Thyroid gland (tissue), 4 donors: ENCODE measurements at regions not wholly inside any gene's neighbourhood (a gene's known extent, or its start where the extent isn't known, plus 50 kb on each side); places are given as distances from the start of the nearest gene placed in this dataset.

Source experiments
- POLR2A ChIP-seq, 2 donors: fragments of 450-650 bp; IDR thresholded peaks; one replicate each; pipeline ENCODE4 v1.6.1; 2017; ENCODE audit warnings: antibody characterized with exemption in 2 of 2, mild to moderate bottlenecking in 2 of 2, moderate library complexity in 1 of 2
- TF ChIP-seq, protein P1 (sequence below), 6 experiments: fragments of 200-600 bp in 3 of 6; fragments of 450-650 bp in 3 of 6; sonication (generic) in 3 of 6; IDR thresholded peaks; one replicate each; pipeline ENCODE4 v1.5.1; 2016 to 2019; ENCODE audit warnings: antibody characterized with exemption in 6 of 6, mild to moderate bottlenecking in 2 of 6, inconsistent platforms in 1 of 6, moderate library complexity in 1 of 6

DNA sequence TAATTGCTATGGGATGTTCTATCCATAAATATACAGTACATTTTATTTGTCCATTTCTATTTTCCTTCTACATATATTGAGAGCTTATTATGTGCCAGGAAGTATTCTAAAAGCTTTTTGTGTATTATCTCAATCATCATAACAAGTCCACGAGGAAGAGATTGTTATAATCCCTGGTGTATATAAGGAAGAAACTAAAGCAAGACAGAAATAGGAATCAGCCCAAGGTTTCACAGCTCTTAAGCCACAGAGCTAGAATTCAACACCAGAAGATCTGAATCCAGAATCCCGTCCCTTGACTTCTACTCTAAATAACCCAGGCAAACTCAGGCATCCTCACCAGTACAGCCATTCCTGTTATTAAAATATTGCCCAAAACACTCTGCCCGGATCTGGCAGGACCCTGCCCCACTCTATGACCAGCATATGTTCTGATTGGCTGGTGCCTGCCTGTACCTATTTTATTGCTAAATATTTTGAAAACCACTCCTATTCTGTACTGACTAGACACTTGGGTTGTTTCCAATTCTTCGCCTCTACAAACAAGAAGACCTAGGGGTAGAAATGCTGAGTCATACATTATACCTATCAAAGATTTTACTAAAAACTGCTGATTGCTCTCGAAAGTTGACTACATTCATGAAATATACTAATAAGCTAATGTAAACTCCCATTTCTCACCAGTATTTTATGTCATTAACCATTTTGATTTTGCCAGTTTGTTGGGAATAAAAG is 297.4 kb downstream of the ENC1 start:
- TF ChIP-seq POLR2A (IDR thresholded peaks at IDR 0.05), result no peak
- TF ChIP-seq, protein P1, sequence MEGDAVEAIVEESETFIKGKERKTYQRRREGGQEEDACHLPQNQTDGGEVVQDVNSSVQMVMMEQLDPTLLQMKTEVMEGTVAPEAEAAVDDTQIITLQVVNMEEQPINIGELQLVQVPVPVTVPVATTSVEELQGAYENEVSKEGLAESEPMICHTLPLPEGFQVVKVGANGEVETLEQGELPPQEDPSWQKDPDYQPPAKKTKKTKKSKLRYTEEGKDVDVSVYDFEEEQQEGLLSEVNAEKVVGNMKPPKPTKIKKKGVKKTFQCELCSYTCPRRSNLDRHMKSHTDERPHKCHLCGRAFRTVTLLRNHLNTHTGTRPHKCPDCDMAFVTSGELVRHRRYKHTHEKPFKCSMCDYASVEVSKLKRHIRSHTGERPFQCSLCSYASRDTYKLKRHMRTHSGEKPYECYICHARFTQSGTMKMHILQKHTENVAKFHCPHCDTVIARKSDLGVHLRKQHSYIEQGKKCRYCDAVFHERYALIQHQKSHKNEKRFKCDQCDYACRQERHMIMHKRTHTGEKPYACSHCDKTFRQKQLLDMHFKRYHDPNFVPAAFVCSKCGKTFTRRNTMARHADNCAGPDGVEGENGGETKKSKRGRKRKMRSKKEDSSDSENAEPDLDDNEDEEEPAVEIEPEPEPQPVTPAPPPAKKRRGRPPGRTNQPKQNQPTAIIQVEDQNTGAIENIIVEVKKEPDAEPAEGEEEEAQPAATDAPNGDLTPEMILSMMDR (IDR thresholded peaks at IDR 0.05), result no peak
